ENCODE measurements at regions not wholly inside any gene's neighbourhood (a gene's known extent, or its start where the extent isn't known, plus 50 kb on each side); places are given as distances from the start of the nearest gene placed in this dataset.

DNA sequence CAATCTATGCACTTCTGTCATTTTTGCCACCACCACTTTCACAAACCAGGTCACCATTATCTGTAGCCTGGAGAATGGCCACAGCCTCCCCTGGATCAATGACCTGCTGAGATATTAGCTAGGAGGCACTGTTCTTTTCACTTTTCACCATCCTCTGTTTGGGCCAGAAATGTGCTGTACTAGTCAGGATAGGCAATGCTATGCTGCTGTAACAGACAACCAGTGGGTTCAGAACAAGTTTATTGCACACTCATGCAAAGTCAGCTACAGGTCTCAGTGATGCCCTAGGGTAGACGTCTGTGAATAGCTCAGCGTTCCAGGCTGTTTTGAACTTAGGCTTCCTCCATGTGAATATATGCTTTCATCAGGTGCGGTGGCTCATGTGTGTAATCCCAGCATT is 231.5 kb downstream of the SUDS3 start:
- no peak for DNase-seq (ENCODE audit: low read depth, low spot score)

DNA sequence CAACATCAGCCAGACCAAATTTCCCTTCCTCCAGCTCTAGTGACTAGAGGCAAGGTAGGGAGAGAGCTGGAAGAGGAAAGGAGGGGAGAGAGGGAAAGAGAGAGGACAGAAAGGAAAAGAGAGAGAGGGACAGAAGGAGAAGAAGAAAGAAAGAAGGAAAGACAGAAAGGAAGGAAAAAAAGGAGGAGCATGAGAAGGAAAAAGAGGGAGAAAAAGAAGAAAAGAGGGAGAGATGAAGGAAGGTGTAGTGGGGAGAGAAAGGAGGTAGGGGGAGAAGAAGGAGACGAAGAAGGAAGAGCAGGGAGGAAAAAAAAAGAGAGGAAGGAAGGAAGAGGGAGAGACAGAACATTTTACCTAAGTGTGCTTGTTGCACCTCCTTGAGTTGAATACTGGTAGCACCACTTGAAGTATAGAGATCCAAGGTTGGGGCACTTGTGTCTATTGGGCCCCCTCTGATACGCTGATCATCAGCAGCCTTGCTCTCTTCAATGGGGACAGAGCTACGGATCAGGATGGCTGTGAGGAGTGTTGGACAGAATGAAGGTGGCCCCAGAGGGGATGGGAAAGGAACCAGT is 232.5 kb downstream of the SUDS3 start:
- no peak for DNase-seq (ENCODE audit: low read depth, low spot score)

DNA sequence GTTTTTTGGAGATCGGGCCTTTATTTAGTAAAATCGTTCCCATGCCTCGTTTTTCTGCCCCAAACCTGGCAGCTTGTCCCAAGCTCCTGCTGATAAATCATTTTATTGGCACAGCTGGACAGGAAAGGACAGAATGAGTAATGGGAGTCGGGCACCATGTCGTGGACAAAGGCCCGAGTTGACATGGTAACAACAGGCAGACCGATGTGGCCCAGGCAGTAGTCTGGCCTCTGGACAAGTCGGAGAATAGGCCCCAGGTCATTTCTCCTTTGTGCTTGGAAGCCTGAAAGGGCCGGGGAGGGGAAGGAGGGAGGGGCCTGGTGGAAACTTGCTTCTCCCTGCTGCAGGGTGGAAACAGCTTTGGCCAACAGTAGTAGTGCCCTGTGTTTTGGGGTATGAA is 234.9 kb downstream of the SUDS3 start:
- DNase-seq (ENCODE audit: low read depth, low spot score) = no peak

DNA sequence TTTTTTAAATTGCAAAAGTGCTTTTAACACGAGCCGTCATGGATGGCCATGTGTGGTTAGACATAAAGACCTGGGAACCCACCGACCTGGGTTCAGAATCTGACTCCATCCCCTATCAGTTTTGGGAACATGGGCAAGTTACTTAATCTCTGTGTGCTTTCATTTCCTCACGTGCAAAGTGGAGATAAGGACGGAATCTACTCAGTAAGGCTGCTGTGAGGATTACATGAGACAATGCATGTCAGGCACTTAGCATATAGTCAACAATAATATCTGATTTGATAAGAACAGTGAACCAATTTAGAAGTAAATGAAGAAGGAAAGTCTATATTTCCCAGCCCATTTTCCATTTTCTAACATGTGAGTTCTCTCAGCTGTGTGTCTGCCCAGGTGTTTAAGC is 235.4 kb downstream of the SUDS3 start:
- DNase-seq (ENCODE audit: low read depth, low spot score) = no peak

DNA sequence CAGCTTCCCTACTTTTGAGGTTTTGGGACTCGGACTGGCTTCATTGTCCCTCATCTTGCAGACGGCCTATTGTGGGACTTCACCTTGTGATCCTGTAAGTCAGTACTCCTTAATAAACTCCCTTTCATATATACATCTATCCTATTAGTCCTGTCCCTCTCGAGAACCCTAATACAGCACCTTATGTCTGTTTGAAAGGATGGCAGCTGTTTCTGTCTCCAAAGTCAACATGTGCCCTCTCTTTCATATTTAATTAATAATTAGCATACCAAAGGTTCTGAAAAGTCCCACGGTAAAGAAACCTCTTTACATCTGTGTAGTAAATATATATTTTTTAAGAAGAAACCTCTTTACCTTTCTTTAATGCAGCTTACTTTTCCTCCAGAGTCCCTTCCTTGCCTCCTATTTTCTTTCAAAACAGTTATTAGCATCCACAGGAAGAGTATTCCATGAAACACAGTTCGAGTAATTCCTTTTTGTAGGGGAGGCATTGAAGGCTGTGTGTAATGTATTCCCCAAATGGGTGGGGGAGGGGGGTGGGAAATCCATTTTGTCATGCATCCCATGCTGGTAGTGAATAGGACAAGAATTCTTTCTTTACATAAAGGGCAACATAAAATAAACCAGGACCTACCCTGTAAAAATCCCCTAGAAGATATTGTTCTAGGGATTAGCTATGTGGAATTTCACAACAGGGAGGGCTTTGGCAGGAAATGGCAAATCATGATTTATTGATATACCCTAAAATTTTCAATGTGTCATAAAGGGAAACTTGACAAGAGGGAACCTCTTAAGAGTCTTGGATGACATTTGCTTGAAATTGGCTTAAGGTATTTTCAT is 241.5 kb downstream of the SUDS3 start:
- no peak for DNase-seq (ENCODE audit: low read depth, low spot score)

DNA sequence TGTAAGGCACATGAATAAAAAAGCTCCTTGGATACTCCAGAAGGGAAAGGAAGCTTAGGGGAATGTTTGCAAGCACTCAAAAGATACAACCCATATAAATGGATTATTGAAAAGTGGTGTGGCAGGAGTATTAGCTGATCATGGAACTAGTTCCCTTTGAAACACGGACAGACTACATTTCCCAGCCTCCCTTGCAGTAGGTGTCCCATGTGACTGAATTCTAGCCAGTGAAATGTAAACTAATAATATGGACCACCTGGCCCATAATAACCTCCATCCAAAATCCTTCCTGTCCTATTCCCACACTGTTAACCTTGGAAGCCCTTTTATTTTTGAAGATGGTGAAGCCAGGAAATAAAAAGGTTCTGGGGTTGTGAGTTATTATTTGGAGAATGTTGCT is 242.3 kb downstream of the SUDS3 start:
- DNase-seq (ENCODE audit: low read depth, low spot score) = no peak

DNA sequence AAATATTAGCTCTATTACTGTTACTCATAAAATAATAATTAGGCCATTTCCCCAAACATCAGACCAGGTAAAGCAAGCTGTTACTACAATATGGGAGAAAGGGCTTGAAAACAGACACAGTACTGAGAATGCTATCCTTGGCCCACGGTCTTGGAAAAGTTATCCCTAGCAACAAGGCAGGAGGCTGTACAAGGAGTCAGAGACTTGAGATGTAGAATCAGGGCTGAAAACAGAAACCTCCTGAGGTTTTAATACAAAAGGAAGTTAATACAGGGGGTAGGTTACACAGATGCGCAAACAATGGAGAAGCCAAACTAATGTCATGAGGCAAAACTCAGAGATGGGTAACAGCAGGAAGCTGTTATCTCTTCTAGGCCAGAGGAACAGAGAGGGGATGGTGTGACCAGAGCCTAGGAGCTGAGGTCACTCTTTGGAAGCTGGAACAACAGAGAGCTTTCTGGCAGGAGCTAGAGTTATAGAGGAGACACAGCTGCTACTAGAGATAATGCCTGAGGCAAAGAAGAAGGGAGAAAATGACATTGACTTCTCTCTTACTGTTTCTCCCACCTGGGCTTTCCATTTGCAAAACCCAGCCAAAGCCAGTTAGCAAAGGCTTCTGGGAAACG is 248.8 kb downstream of the SUDS3 start:
- no peak for DNase-seq (ENCODE audit: low read depth, low spot score)

DNA sequence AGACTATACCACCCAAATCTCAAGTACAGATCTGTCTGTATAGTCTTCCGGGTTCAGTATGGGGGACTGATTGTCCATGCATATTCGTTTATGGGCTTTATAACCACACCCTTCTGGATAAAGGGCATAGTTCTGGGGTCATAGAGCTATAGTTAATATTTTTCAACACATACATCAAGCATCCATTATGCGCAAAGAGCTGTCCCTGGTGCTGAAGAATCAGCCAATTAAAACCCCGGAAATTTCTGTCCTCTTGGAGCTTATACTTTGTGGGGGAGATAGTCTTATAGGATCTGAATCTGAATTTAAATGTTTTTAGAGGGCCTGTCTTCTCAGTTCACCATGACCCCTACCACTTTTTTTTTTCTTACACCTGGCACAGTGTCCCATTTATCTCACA is 256.7 kb downstream of the SUDS3 start:
- no peak for DNase-seq (ENCODE audit: low read depth, low spot score)

DNA sequence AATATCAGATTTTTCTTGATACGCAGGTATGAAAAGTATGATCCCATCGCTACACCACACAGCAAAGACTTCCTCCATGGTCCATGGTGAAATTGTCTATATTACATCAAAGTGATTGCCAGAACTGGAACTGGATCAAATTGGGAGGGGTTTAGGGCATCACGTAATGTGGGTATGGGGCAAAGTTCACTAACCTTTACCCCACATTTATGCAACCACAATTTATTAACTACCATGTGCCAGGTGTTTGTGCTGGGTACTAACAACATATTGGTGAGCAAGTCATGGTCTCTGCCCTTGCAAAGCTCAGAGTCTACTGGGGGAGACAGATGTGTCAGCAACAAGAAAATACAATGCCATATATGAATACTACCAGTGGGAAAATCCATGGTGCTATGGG is 258.9 kb downstream of the SUDS3 start:
- no peak for DNase-seq (ENCODE audit: low read depth, low spot score)

DNA sequence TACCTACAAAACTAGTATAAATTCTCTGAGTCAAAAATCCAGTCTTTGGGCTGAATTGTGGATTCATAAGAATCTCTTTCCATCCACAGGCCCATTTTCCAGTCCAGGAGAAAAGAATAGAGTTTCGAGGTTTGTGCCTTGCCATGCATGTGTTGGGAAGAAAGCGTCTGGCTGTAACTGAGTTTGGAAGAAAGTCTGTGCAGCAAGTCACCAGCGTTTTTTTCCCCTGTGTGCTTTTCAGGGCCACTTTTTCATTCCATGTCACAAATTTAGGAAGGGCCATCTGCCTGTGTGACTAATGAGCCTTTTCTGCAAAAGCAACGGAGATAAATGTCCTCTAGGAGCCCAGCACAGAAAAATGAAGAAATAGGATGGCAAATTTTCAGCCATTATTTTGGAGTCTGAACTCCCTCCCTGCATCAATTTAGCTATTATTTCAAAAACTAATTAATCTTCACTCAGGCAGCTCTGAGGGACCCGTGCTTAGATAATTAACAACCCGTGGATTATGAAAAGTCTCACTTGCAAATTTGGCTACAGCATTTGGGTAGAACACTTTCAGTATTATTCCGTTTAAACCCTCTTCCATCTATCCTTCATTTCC is 261.5 kb downstream of the SUDS3 start:
- no peak for DNase-seq (ENCODE audit: low read depth, low spot score)

DNA sequence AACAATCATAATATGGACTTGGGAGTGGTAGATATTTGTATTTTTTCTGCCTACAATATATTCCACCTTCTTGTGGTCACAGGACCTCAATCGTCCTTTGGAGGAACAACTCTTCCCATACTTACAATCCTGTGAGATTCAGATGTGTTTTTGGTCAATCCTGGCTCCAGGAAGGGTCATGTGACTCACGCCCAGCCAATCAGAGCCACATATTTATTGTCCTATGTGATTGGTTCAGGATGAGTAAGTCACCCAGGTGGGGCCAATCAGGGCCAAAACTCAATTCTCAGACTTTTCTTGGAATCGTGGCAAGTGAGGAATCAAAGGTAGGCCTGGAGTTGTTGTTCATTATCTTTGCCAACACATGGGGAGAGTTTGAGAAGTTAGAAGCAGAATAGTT is 264.9 kb downstream of the SUDS3 start:
- no peak for DNase-seq (ENCODE audit: low read depth, low spot score)

DNA sequence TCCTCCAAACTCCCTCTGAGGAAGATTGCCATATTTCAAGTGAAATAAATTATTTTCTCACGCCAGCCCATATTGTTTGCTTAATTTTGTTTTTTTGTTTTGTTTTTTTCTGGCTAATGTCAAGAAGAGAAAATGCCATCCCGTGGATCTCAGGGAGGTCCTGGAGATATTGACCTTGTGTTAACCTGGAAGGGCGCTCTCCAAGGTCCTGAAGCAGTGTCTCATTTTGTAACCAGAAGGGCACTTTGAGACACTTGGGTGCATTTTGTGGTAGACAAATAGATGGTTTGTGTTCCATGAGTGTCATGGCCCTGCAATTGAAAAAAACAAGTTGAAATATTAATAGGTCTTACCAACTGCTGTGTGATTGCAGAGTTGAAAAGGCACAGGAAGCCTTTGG is 268.9 kb downstream of the SUDS3 start:
- DNase-seq (ENCODE audit: low read depth, low spot score) = peak; percentile 1

DNA sequence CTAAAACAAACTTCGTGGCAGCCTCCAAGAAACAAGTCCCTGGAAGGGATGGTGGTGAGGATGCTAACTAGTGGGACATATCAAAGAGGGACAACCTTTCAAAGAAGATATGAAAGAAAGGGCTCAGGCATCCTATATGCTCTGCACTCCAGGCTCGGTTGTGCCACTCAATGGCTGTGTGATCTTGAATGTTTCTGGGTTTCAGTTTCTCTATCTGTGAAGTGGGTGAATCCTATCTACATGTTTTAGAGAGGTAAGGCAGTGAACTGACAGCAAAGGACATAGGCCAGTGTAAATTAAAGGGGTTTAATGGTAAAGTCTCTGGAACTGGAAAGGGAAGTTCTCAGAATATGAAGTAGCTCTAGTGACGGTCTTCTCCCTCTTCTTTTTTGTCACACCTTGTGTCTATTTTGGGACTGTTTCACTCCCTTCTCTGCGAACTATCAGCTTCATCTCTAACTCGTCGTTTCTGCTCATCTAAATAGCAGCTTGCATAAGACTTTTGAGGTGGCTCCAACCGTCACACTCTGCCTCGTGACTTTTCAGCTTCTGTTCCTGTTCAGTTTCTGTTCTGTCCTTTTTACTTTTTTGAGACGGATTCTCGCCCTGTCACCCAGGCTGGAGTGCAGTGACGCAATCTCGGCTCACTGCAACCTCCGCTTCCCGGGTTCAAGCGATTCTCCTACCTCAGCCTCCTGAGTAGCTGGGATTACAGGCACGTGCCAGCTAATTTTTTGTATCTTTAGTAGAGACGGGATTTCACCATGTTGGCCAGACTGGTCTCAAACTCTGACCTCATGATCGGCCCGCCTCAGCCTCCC is 273.6 kb downstream of the SUDS3 start:
- no peak for DNase-seq (ENCODE audit: low read depth, low spot score)

DNA sequence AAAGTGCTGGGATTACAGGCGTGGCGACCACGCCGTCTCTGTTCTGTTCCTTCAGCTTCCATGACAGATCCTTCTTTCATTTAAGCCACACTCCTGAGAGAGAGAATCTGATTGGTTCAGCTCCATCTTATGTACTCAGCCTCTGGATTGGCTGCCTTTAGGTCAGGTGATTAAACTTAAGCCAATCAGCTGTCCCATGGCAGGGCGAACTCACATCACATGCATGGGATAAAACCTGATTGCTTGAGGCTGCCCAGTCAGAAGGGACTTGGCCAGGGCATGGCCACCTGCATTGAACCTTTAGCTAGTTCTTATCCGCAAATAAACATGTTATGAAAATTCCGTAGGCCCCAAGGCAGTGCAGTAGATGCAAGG is 274.2 kb downstream of the SUDS3 start:
- no peak for DNase-seq (ENCODE audit: low read depth, low spot score)

DNA sequence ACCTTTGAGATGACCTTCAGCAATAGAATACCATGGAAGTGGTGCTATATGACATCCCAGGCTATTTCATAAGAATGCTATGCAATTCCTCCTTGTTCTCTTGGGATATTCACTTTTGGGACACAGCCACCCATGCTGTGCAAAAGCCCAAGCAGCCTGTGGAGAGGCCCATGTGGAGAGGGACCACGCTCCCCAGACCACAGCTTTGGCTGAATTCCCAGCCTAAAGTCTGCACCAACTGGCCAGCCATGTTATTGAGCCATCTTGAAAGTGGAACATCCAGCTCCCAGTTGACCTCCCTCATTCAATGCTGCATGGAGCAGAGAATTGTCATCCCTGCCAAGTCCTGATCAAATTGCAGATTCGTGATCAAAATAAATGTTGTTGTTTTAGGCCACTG is 275.1 kb downstream of the SUDS3 start:
- no peak for DNase-seq (ENCODE audit: low read depth, low spot score)

DNA sequence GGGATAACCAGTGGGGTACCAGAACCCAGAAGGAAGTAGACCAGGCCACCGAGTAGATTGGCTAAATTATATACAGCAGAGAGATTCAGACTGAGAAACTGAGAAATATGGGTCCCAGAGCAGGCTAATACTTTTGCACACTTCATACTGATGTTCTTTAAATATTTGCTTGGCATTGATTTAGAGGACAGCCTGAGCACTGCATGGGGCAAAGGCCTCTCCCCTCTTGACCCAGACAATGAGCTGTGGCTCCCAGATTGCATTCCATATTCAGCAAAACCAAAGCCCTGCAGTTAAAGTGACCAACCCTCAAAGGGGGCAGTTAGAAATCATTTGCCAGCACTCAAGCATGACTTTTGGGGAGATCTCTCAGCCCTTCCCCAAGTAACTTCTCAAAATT is 279.2 kb downstream of the SUDS3 start:
- no peak for DNase-seq (ENCODE audit: low read depth, low spot score)

DNA sequence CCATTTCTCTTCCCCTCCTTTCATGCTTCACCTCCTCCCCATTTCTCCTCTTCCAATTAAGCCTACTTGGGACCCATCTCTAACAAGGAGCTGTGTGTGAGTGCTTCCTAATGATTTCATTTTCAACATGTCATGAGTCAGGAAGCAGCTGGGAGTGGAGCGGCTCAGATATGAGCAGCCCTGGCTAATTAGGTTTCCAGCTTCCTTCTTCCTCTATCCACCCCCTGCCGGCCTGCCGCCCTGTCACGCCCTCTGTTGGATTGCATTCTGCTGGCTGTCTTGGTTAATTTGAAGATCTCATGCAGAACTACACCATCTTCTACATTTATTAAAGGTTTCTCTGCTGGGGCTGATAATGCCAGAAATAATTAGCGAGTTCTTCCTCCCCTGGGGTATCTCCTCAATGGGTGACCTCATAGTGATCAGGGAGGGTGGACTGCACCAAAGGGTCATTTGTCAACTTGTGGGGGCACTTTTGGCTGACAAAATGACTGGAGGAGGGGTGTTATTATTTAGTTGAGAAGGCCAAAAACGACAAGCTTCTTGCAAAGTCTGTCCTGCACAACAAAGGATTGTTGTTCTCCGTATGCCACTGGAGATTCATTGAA is 300.9 kb upstream of the SRRM4 start:
- no peak for DNase-seq (ENCODE audit: low read depth, low spot score)

DNA sequence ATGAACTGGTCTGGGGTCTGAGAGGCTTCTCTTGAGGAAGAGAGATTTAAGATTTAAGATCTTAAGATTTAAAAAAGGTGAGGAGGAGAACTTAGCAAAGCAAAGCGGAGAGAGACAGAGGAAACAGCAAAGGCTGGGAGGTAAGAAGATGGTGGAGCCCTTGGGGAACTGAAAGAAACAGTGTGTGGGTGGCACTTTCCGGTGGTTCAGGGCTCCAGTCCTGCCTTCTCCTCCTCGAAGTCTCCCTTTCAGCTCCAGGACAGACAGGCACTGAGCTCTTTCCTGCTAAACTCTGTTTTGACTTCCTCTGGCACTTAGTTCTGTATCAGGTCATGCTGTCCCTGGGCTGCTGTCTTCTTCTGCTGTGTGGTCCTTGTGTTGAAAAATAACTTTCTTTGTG is 298.7 kb upstream of the SRRM4 start:
- no peak for DNase-seq (ENCODE audit: low read depth, low spot score)

DNA sequence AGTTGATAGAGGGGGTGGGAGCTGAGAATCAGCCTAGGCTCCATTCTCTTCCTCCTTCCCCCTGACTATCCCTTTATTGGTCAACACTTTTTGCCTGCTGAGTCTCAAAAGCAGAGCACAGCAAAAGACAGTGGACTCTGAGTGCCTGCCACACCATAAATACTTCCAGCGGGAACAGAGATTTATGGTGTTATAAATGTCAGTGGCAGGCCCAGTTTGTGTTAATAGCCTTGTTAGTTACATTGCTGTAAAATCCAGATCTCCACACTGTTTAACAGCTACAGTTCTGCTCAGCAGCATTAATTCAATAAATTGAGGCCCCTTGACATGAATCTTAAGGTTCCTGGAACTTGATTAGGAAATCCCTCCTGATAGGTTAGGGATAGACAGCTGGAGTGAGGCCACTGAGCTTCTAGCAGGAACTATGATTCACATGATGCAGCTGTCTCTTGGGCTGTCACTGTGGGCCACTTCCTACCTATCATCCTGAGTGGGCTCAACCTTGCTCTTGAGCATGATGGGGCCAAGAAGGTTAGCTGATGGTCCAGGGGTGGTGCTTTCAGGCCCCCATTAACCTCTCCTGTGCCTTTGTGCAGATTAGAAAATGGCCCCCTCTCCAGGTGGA is 295.2 kb upstream of the SRRM4 start:
- DNase-seq (ENCODE audit: low read depth, low spot score) = no peak

DNA sequence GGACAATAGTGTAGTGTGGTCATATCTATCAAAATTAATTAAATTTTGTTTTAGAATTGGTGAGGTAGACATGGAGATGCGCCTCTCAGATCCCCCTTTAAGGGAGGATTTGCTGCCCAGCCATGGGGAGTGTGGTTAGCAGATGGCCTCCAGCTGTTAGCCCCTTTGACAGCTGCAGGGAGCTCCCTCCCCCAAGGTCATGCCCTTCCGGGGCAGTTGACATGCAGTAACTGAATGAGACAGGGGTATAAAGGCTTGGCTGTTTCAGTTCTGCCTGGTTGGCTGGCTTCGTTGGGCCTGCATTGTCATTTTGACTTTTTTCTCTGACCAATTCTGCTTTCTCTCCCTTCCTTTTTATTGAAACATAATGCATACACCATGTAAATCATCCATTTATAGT is 291.5 kb upstream of the SRRM4 start:
- no peak for DNase-seq (ENCODE audit: low read depth, low spot score)

DNA sequence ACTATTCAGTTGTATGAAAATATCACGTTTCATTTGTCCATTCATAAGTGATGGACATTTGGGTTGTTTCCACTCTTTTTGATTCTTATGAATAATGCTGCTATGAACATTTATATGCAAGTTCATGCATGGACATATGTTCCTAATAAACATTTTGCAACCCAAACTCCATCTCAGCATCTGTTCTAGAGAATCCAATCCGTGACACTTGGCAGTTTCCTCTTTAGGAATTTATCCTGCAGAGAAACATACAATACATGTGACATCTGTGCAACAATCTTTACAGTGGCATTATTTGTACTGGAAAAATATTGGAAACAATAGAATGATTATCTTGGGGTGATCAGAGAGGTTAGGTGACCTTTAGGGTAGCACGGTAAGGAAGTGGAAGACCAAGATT is 290.8 kb upstream of the SRRM4 start:
- no peak for DNase-seq (ENCODE audit: low read depth, low spot score)

Measured in astrocyte of the hippocampus (primary cell).